ENCODE measurements at regions not wholly inside any gene's neighbourhood (a gene's known extent, or its start where the extent isn't known, plus 50 kb on each side); places are given as distances from the start of the nearest gene placed in this dataset.

- H3K4me3 ChIP-seq: no peak overlapping the region
- no peaks in the 10 kb centered on the region for H3K4me1 ChIP-seq (replicated peaks in 1 of 2; ENCODE audit: control insufficient read depth in 2 of 2, insufficient read depth in 2 of 2, low read length in 2 of 2)
- no peak for DNase-seq (ENCODE audit: extremely low read depth in 1 of 4, low spot score in 3 of 4)
- no TSS peak for BruUV-seq (replicated peaks)
- intact Hi-C loops (cut with micrococcal nuclease): no loop called here
- 0% methylated on average over 2 of the region's 7 CpGs for WGBS (ENCODE audit: insufficient coverage, low coverage, missing lambda C conversion rate)
- H3K4me2 ChIP-seq (ENCODE audit: insufficient read depth, low read length): no peak overlapping the region
- no peaks in the 10 kb centered on the region for H3K9me3 ChIP-seq (replicated peaks; ENCODE audit: control insufficient read depth, insufficient read depth, low read depth, low read length)
- no peaks in the 10 kb centered on the region for H3K9me1 ChIP-seq (ENCODE audit: control insufficient read depth, insufficient read depth, low read length)
- no peak for FAIRE-seq
- H3K27ac ChIP-seq (ENCODE audit: extremely low read depth, low read depth, low read length): no peak overlapping the region
- no peak for ATAC-seq
- POLR2A ChIA-PET: no interaction called here
- no peaks in the 10 kb centered on the region for H3K79me2 ChIP-seq (ENCODE audit: control insufficient read depth, insufficient read depth, low read length)
- H2AFZ ChIP-seq (ENCODE audit: low read depth, low read length): no peak overlapping the region
- no peaks in the 10 kb centered on the region for H3K27me3 ChIP-seq (ENCODE audit: control insufficient read depth in 2 of 2, insufficient read depth in 2 of 2, low read length in 2 of 2)
- no peaks in the 10 kb centered on the region for H4K20me1 ChIP-seq (replicated peaks; ENCODE audit: control insufficient read depth, insufficient read depth, low read length)
- H3K9ac ChIP-seq (ENCODE audit: insufficient read depth in 1 of 2, low read depth in 2 of 2, low read length in 2 of 2): no peak overlapping the region
- in situ Hi-C loops (cut with MboI): no loop called here
- CTCF ChIA-PET (ENCODE audit: low intra/inter-chr PET ratio): no interaction called here
- H3K36me3 ChIP-seq (ENCODE audit: control insufficient read depth, insufficient read depth, low read length): no peaks in the 10 kb centered on the region
- TF ChIP-seq SPI1 (IDR thresholded peaks at IDR 0.05; ENCODE audit: borderline replicate concordance, low read depth, low read length) (no peak), ZNF224 (CRISPR knock-in tag; IDR thresholded peaks at IDR 0.05) (no peak), SMAD2 (IDR thresholded peaks at IDR 0.05; ENCODE audit: low read depth, low read length) (no peak), XRCC4 (IDR thresholded peaks at IDR 0.05; ENCODE audit: extremely low read depth, insufficient read depth, insufficient read length) (no peak), HOXB6 (CRISPR knock-in tag; IDR thresholded peaks at IDR 0.05; ENCODE audit: borderline replicate concordance) (no peak), NFYB (IDR thresholded peaks at IDR 0.05; ENCODE audit: extremely low read depth, insufficient read length) (no peak), RAD21 (CRISPR knock-in tag; conservative IDR thresholded peaks at IDR 0.05 in 1 of 2, IDR thresholded peaks at IDR 0.05 in 1 of 2) (no peak), HMBOX1 (IDR thresholded peaks at IDR 0.05) (no peak), RBM39 (optimal IDR thresholded peaks at IDR 0.05; ENCODE audit: low read depth, low read length) (no peak), CREM (IDR thresholded peaks at IDR 0.05; ENCODE audit: low read depth) (no peak), ARID4B (CRISPR knock-in tag; IDR thresholded peaks at IDR 0.05) (no peak), STAT6 (CRISPR knock-in tag; IDR thresholded peaks at IDR 0.05) (no peak), ATF7 (IDR thresholded peaks at IDR 0.05) (no peak), PTBP1 (IDR thresholded peaks at IDR 0.05; ENCODE audit: low read depth, low read length) (no peak)
- TF ChIP-seq, protein P1, sequence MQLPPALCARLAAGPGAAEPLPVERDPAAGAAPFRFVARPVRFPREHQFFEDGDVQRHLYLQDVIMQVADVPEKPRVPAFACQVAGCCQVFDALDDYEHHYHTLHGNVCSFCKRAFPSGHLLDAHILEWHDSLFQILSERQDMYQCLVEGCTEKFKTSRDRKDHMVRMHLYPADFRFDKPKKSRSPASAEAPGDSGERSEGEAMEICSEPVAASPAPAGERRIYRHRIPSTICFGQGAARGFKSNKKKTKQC (CRISPR knock-in tag; IDR thresholded peaks at IDR 0.05): no peak
Observed at GRCh38 chr2:222133897-222134296, 164.9 kb downstream of the PAX3 start.

All from K562 (cell line).